ENCODE measurements at regions not wholly inside any gene's neighbourhood (a gene's known extent, or its start where the extent isn't known, plus 50 kb on each side); places are given as distances from the start of the nearest gene placed in this dataset.

DNA sequence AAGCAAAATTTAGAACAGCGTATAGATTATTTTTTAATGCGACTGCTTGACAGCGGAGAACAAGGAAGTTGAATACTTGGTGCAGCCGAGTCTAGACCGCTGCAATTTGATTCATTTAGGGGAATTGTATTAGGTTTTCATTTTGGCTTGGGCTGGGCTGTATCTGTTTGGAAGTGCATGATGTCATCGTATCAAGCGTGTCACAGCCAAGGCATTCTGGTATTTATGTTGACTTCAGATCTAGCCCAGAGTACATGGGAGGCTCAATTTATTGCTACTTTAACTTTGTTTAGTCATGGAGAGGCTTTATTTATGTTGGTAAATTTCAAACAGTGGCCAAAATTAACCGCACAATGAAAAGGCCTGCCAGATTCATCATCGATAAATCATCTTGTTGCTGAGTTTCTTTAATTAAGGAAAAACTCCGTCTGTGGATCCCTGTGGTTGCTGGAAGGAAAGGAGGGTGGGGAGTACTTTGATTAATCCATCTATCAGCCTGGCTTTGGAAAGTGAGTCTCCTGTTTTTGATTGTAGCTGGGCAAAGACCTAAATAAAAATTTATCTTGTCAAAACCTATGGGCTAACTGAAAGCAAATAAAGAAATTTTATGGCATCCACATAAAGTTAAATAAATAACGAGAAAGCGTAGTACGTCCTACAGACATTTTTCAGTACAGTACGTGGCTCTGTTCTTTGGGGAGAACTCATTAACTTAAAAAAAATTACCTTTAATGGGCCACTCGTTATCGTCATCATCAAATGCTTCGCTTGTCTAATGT, 230.4 kb upstream of the SPRED2 start:
- Mint-ChIP-seq H3K9me3 (no peaks in the 10 kb centered on the region), H3K4me3 (no peak overlapping the region), H3K4me1 (no peaks in the 10 kb centered on the region), H3K36me3 (ENCODE audit: low read depth) (no peaks in the 10 kb centered on the region), H3K27me3 (ENCODE audit: low read depth) (peaks cover 33% of the 10 kb centered on the region), H3K27ac (ENCODE audit: unreplicated experiment) (no peak overlapping the region)
- DNase-seq (ENCODE audit: low read depth, low spot score): no peak
- TF ChIP-seq, protein P1, sequence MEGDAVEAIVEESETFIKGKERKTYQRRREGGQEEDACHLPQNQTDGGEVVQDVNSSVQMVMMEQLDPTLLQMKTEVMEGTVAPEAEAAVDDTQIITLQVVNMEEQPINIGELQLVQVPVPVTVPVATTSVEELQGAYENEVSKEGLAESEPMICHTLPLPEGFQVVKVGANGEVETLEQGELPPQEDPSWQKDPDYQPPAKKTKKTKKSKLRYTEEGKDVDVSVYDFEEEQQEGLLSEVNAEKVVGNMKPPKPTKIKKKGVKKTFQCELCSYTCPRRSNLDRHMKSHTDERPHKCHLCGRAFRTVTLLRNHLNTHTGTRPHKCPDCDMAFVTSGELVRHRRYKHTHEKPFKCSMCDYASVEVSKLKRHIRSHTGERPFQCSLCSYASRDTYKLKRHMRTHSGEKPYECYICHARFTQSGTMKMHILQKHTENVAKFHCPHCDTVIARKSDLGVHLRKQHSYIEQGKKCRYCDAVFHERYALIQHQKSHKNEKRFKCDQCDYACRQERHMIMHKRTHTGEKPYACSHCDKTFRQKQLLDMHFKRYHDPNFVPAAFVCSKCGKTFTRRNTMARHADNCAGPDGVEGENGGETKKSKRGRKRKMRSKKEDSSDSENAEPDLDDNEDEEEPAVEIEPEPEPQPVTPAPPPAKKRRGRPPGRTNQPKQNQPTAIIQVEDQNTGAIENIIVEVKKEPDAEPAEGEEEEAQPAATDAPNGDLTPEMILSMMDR (conservative IDR thresholded peaks at IDR 0.05): no peak

DNA sequence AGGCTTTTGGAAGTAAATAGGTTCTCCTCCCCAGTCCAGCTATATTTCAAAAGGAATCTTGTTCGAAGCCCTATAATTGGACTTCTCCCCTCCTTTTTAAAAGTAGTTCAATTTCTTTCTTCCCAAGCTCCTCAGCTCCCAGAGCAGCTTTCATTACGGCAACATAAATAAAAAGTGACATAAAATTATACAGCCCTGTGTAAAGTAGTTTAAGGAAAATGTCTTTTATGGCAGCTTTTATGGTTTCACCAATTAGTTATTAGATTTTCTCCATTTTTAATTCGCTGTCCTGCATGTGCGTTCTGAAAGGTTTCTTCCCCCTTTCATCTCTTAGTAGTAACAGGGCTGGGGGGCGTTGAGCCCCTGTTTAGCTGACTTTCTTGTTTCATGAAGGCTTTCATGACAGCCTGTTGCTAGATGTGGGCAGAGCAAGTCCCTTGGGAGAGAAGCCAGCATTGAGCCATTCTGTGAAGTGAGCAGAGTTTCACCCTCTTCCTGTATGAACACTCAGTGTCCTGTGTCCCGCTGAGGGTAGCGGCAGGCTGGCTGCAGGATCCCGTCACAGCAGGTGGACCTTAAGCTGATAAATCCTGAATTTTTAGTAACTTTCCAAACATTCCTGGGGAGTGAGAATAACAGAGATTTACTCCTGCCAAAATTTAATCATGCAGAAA, 229.7 kb upstream of the SPRED2 start:
- H3K4me3 Mint-ChIP-seq: no peak overlapping the region
- no peak overlapping the region for H3K27ac Mint-ChIP-seq (ENCODE audit: unreplicated experiment)
- H3K27me3 Mint-ChIP-seq (ENCODE audit: low read depth): peaks cover 37% of the 10 kb centered on the region
- no peaks in the 10 kb centered on the region for H3K9me3 Mint-ChIP-seq
- no peaks in the 10 kb centered on the region for H3K4me1 Mint-ChIP-seq
- H3K36me3 Mint-ChIP-seq (ENCODE audit: low read depth): no peaks in the 10 kb centered on the region
- TF ChIP-seq, protein P1 (conservative IDR thresholded peaks at IDR 0.05): no peak
- DNase-seq (ENCODE audit: low read depth, low spot score): no peak

DNA sequence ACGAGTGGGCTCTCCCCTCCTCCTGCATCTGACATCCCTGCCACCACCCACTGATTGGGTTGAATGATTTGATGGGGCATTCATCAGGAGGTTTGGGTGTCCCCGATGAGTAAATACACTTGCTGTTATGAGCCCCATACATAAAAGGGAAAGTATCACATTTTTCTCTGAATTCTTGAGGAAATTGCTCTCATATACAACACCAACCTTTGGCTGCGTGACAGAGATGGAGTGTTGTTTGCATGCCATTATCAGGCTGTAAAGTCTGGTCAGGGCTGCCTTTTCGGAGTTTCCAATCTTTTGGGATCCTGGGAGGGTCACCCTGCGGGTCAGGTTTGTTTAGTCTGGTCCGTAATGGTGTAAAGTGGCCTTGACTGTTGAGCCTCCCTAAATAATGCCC, 227.9 kb upstream of the SPRED2 start:
- H3K36me3 Mint-ChIP-seq (ENCODE audit: low read depth): no peaks in the 10 kb centered on the region
- no peaks in the 10 kb centered on the region for H3K9me3 Mint-ChIP-seq

DNA sequence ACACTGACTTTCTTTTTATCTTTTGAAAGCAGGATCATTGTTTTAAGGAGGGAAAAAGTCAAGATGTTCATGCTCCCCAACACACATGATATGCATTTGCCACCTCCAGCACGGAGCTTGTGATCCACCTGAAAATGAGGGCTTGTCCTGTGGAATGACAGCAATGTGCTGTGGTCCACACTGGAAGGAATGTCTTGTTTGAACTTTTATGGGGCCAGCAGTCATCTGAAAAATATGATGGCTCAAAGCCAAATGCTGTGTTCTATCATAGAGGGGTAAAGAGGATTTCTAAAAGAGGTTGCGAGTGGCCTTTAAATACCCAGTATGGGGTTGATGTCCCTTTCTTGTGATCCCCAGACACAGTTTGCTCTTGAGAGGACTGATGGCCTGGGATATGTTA, 226.5 kb upstream of the SPRED2 start:
- H3K4me1 Mint-ChIP-seq: peaks cover 4% of the 10 kb centered on the region
- TF ChIP-seq, protein P1 (conservative IDR thresholded peaks at IDR 0.05): no peak
- no peak overlapping the region for H3K4me3 Mint-ChIP-seq
- peaks cover 44% of the 10 kb centered on the region for H3K27me3 Mint-ChIP-seq (ENCODE audit: low read depth)
- no peak overlapping the region for H3K27ac Mint-ChIP-seq (ENCODE audit: unreplicated experiment)
- H3K9me3 Mint-ChIP-seq: no peaks in the 10 kb centered on the region
- DNase-seq (ENCODE audit: low read depth, low spot score): no peak
- H3K36me3 Mint-ChIP-seq (ENCODE audit: low read depth): no peaks in the 10 kb centered on the region

More for the DNA sequence above, 227.9 kb upstream of the SPRED2 start:
- peaks cover 4% of the 10 kb centered on the region for H3K4me1 Mint-ChIP-seq
- no peak for DNase-seq (ENCODE audit: low read depth, low spot score)
- H3K4me3 Mint-ChIP-seq: no peak overlapping the region
- no peak overlapping the region for H3K27ac Mint-ChIP-seq (ENCODE audit: unreplicated experiment)
- H3K27me3 Mint-ChIP-seq (ENCODE audit: low read depth): peaks cover 41% of the 10 kb centered on the region
- TF ChIP-seq, protein P1 (conservative IDR thresholded peaks at IDR 0.05): no peak

DNA sequence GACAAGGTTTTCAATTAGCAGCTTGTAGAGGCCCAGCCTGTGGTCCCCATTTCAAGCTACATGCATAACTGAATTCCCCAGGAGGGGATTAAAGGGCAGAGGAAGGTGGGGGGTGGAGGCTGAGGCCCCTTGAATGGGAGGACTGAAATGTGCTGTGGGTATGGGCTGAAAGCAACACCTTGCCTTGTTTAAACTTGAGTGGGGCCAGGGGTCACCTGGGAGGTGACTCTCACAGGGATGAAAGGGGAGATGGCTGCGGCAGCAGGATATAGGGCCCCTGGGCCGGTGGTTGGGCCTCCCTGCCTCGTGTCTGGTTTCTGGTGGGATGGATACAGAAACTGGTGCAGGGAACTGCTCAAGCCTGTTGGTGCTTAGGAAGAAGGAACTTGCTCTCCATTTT, 225.9 kb upstream of the SPRED2 start:
- Mint-ChIP-seq H3K9me3 (no peaks in the 10 kb centered on the region), H3K36me3 (ENCODE audit: low read depth) (no peaks in the 10 kb centered on the region), H3K27me3 (ENCODE audit: low read depth) (peaks cover 40% of the 10 kb centered on the region), H3K27ac (ENCODE audit: unreplicated experiment) (peak overlapping the region; percentile 79), H3K4me3 (no peak overlapping the region), H3K4me1 (peaks cover 4% of the 10 kb centered on the region)
- no peak for DNase-seq (ENCODE audit: low read depth, low spot score)
- TF ChIP-seq, protein P1 (conservative IDR thresholded peaks at IDR 0.05): no peak

Measured in neural crest cell (in vitro differentiated cells).